CD14-positive monocyte (primary cell): ENCODE measurements at regions not wholly inside any gene's neighbourhood (a gene's known extent, or its start where the extent isn't known, plus 50 kb on each side); places are given as distances from the start of the nearest gene placed in this dataset.

Experiments used
- DNase-seq, 3 donors: peaks; one replicate each; pipeline ENCODE4 v3.0.0-alpha.2; 2011 to 2022
- H2AFZ ChIP-seq: 2 replicates; pipeline ENCODE4 v1.6.0; 2012; ENCODE audit warnings: mild to moderate bottlenecking, low read depth, low read length, inconsistent platforms; ENCODE audit not compliant: insufficient read depth, poor library complexity, severe bottlenecking
- H3K27ac ChIP-seq, 2 donors: 1 replicate in 1 of 2; 2 replicates in 1 of 2; pipeline ENCODE4 v1.5.1; 2012 to 2013; ENCODE audit warnings: low read length in 2 of 2, control low read depth in 1 of 2, inconsistent platforms in 1 of 2, low read depth in 1 of 2, mild to moderate bottlenecking in 1 of 2
- H3K27me3 ChIP-seq, 2 donors: one replicate each; pipeline versions ENCODE4 v1.6.0 to v1.6.1; 2011 to 2013; ENCODE audit warnings: low read length in 2 of 2; ENCODE audit not compliant: control insufficient read depth in 2 of 2, insufficient read depth in 2 of 2
- H3K36me3 ChIP-seq, 2 donors: replicated peaks in 1 of 2; 1 replicate in 1 of 2; 2 replicates in 1 of 2; pipeline versions ENCODE4 v1.5.1 to v1.6.1; 2012 to 2013; ENCODE audit warnings: low read length in 2 of 2, control low read depth in 1 of 2, inconsistent platforms in 1 of 2, mild to moderate bottlenecking in 1 of 2; ENCODE audit not compliant: insufficient read depth in 2 of 2, control insufficient read depth in 1 of 2
- H3K4me1 ChIP-seq, 2 donors: 1 replicate in 1 of 2; 2 replicates in 1 of 2; pipeline versions ENCODE4 v1.5.1 to v1.6.1; 2012 to 2013; ENCODE audit warnings: low read length in 2 of 2, control low read depth in 1 of 2, inconsistent platforms in 1 of 2, mild to moderate bottlenecking in 1 of 2, moderate library complexity in 1 of 2; ENCODE audit not compliant: insufficient read depth in 2 of 2, control insufficient read depth in 1 of 2
- H3K4me2 ChIP-seq: replicated peaks from 2 replicates; pipeline ENCODE3; 2012; ENCODE audit warnings: low read length, moderate library complexity, mild to moderate bottlenecking; ENCODE audit not compliant: poor library complexity, severe bottlenecking; ENCODE audit errors: extremely low read depth
- H3K4me3 ChIP-seq, 3 experiments: fragments of 200-600 bp in 1 of 3; sonication (generic) in 1 of 3; replicated peaks in 1 of 3; 1 replicate in 2 of 3; 2 replicates in 1 of 3; pipeline ENCODE4 v1.5.1; 2011 to 2013; ENCODE audit warnings: low read length in 3 of 3, mild to moderate bottlenecking in 3 of 3, control low read depth in 2 of 3, low read depth in 2 of 3, inconsistent platforms in 1 of 3, moderate library complexity in 1 of 3
- H3K79me2 ChIP-seq: 2 replicates; pipeline ENCODE4 v1.6.0; 2012; ENCODE audit warnings: mild to moderate bottlenecking, control low read depth, inconsistent platforms, low read length, moderate library complexity; ENCODE audit not compliant: insufficient read depth
- H3K9ac ChIP-seq: 2 replicates; pipeline ENCODE4 v1.6.0; 2017; ENCODE audit warnings: low read length, mild to moderate bottlenecking; ENCODE audit not compliant: insufficient read depth, poor library complexity, severe bottlenecking
- H3K9me3 ChIP-seq, 2 donors: replicated peaks in 1 of 2; 1 replicate in 1 of 2; 2 replicates in 1 of 2; pipeline versions ENCODE4 v1.5.1 to v1.6.1; 2012 to 2013; ENCODE audit warnings: low read length in 2 of 2, control low read depth in 1 of 2; ENCODE audit not compliant: control insufficient read depth in 1 of 2, insufficient read depth in 1 of 2
- H4K20me1 ChIP-seq: 2 replicates; pipeline ENCODE4 v1.6.0; 2012; ENCODE audit warnings: mild to moderate bottlenecking, low read length, control low read depth, moderate library complexity; ENCODE audit not compliant: insufficient read depth
- H3K27ac Mint-ChIP-seq, 7 donors: one replicate each; pipeline ENCODE4 v1.8.0; 2020; ENCODE audit warnings: mild to moderate bottlenecking in 7 of 7, mixed read lengths in 7 of 7, moderate library complexity in 6 of 7, inconsistent platforms in 2 of 7
- H3K27me3 Mint-ChIP-seq, 3 donors: one replicate each; pipeline ENCODE4 v1.8.0; 2021 to 2022; ENCODE audit warnings: low read depth in 3 of 3, mild to moderate bottlenecking in 3 of 3, mixed read lengths in 3 of 3, moderate library complexity in 3 of 3, inconsistent platforms in 1 of 3
- H3K36me3 Mint-ChIP-seq, 2 donors: one replicate each; pipeline ENCODE4 v1.8.0; 2020; ENCODE audit warnings: mixed read lengths in 2 of 2, inconsistent platforms in 1 of 2, mild to moderate bottlenecking in 1 of 2
- H3K4me1 Mint-ChIP-seq: one replicate; pipeline ENCODE4 v1.8.0; 2020; ENCODE audit warnings: mild to moderate bottlenecking, mixed read lengths
- H3K4me3 Mint-ChIP-seq, 2 donors: one replicate each; pipeline ENCODE4 v1.8.0; 2020; ENCODE audit warnings: mild to moderate bottlenecking in 2 of 2, mixed read lengths in 2 of 2, moderate library complexity in 1 of 2
- H3K9me3 Mint-ChIP-seq, 7 donors: one replicate each; pipeline ENCODE4 v1.8.0; 2020 to 2022; ENCODE audit warnings: mixed read lengths in 7 of 7, mild to moderate bottlenecking in 6 of 7, moderate library complexity in 6 of 7, inconsistent platforms in 2 of 7
- CTCF ChIP-seq: fragments of 200-600 bp; IDR thresholded peaks from one replicate; pipeline ENCODE4 v1.8.0; 2022; ENCODE audit warnings: antibody characterized with exemption, mild to moderate bottlenecking
- WGBS: methylation state at CpG from one replicate; pipeline ENCODE4 v1.1.5; 2013; ENCODE audit warnings: missing lambda C conversion rate; ENCODE audit not compliant: insufficient coverage; 5-methylcytosine and 5-hydroxymethylcytosine counted together
- intact Hi-C, 2 donors: fragments of 100-400 bp; cut with micrococcal nuclease; formaldehyde crosslinking; loops; one replicate each; pipeline versions ENCODE4 v1.15.0 to v1.15.1; 2023

GRCh38 chr11:122355968-122356367 is 240.0 kb upstream of the BLID start:
- WGBS = 100% methylated on average over 2 of the region's 2 CpGs
- no peak overlapping the region for H3K4me3 ChIP-seq
- no peak overlapping the region for H3K27ac Mint-ChIP-seq
- no peak for DNase-seq
- H3K4me1 Mint-ChIP-seq = no peaks in the 10 kb centered on the region
- H3K4me2 ChIP-seq = no peak overlapping the region
- no peaks in the 10 kb centered on the region for H3K36me3 Mint-ChIP-seq
- intact Hi-C loops = no loop called here
- H3K27ac ChIP-seq = no peak overlapping the region
- no peaks in the 10 kb centered on the region for H3K27me3 ChIP-seq
- no peak for TF ChIP-seq CTCF
- no peaks in the 10 kb centered on the region for H3K9me3 ChIP-seq
- H3K79me2 ChIP-seq = no peaks in the 10 kb centered on the region
- H4K20me1 ChIP-seq = no peaks in the 10 kb centered on the region
- H2AFZ ChIP-seq = no peak overlapping the region
- H3K9ac ChIP-seq = no peak overlapping the region
- H3K27me3 Mint-ChIP-seq = peaks cover 0 to 2% (median 1%) of the 10 kb centered on the region in 3 donors
- H3K4me1 ChIP-seq = no peaks in the 10 kb centered on the region
- H3K36me3 ChIP-seq = no peaks in the 10 kb centered on the region
- no peak overlapping the region for H3K4me3 Mint-ChIP-seq
- peaks cover 0 to 7% (median 2%) of the 10 kb centered on the region in 7 donors for H3K9me3 Mint-ChIP-seq

GRCh38 chr11:122354025-122354697 is 238.1 kb upstream of the BLID start:
- DNase-seq = no peak
- Histone ChIP-seq H3K27ac (no peak overlapping the region), H4K20me1 (no peaks in the 10 kb centered on the region), H3K9me3 (no peaks in the 10 kb centered on the region), H3K79me2 (no peaks in the 10 kb centered on the region), H2AFZ (no peak overlapping the region), H3K4me3 (no peak overlapping the region), H3K27me3 (no peaks in the 10 kb centered on the region), H3K4me1 (no peaks in the 10 kb centered on the region), H3K9ac (no peak overlapping the region), H3K36me3 (no peaks in the 10 kb centered on the region), H3K4me2 (no peak overlapping the region)
- no peak overlapping the region for H3K4me3 Mint-ChIP-seq
- H3K36me3 Mint-ChIP-seq = no peaks in the 10 kb centered on the region
- H3K27me3 Mint-ChIP-seq = peaks cover 0 to 2% (median 1%) of the 10 kb centered on the region in 3 donors
- no CpG with 5 or more reads among the region's 3 CpGs for WGBS
- H3K27ac Mint-ChIP-seq = no peak overlapping the region
- intact Hi-C loops = no loop called here
- no peak for TF ChIP-seq CTCF
- no peaks in the 10 kb centered on the region for H3K4me1 Mint-ChIP-seq
- H3K9me3 Mint-ChIP-seq = peaks cover 0 to 7% (median 2%) of the 10 kb centered on the region in 7 donors
